K562 (cell line): ENCODE measurements at regions not wholly inside any gene's neighbourhood (a gene's known extent, or its start where the extent isn't known, plus 50 kb on each side); places are given as distances from the start of the nearest gene placed in this dataset.

Source experiments
- JUN ChIP-seq, 2 experiments: sonication (generic) in 1 of 2; formaldehyde crosslinking in 1 of 2; IDR thresholded peaks; 2 replicates each; pipeline versions ENCODE4 v1.6.1 to v1.8.0; 2012 to 2022; ENCODE audit warnings: borderline replicate concordance in 2 of 2, mild to moderate bottlenecking in 2 of 2, improper control_type of control experiment in 1 of 2, low read depth in 1 of 2, low read length in 1 of 2, missing genetic modification reagents in 1 of 2
- SETDB1 ChIP-seq: IDR thresholded peaks from one replicate; pipeline ENCODE4 v1.6.1; 2012; ENCODE audit warnings: low read length, control low read depth, inconsistent platforms
- TF ChIP-seq, protein P1 (sequence below), 3 experiments: IDR thresholded peaks in 2 of 3; conservative IDR thresholded peaks in 1 of 3; 2 replicates each; pipeline ENCODE4 v1.5.1; 2011 to 2012; ENCODE audit warnings: low read length in 3 of 3, mild to moderate bottlenecking in 3 of 3, control low read depth in 2 of 3, improper control_type of control experiment in 1 of 3, inconsistent platforms in 1 of 3, low read depth in 1 of 3, mixed read lengths in 1 of 3, moderate library complexity in 1 of 3; ENCODE audit not compliant: insufficient read depth in 2 of 3

DNA sequence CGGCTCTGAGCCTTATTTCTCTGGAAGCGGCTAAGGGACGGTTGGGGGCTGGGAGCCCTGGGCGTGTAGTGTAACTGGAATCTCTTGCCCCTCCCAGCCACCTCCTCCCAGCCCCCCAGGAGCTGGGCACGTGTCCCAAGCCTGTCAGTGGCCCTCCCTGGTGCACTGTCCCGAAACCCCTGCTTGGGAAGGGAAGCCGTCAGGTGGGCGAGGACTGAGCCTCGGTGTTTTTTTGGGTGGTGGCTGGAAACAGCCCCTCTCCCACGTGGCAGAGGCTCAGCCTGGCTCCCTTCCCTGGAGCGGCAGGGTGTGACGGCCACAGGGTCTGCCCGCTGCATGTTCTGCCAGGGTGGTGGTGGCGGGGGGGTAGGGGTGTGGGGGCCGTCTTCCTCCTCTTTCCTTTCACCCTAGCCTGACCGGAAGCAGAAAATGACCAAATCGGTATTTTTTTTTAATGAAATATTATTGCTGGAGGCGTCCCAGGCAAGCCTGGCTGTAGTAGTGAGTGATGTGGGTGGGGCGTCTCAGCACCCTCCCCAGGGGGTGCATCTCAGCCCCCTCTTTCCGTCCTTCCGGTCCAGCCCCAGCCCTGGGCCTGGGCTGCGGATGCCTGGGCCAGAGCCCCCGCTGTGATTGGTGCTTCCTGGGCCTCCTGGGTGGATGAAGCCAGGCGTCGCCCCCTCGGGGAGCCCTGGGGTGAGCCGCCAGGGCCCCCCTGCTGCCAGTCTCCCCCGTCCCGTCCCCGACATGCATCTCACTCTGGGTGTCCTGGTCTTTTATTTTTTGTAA is 58.8 kb upstream of the GOLGA8A start:
- TF ChIP-seq, protein P1, sequence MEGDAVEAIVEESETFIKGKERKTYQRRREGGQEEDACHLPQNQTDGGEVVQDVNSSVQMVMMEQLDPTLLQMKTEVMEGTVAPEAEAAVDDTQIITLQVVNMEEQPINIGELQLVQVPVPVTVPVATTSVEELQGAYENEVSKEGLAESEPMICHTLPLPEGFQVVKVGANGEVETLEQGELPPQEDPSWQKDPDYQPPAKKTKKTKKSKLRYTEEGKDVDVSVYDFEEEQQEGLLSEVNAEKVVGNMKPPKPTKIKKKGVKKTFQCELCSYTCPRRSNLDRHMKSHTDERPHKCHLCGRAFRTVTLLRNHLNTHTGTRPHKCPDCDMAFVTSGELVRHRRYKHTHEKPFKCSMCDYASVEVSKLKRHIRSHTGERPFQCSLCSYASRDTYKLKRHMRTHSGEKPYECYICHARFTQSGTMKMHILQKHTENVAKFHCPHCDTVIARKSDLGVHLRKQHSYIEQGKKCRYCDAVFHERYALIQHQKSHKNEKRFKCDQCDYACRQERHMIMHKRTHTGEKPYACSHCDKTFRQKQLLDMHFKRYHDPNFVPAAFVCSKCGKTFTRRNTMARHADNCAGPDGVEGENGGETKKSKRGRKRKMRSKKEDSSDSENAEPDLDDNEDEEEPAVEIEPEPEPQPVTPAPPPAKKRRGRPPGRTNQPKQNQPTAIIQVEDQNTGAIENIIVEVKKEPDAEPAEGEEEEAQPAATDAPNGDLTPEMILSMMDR (IDR thresholded peaks at IDR 0.05 in 2 of 3, conservative IDR thresholded peaks at IDR 0.05 in 1 of 3; ENCODE audit: insufficient read depth in 2 of 3, low read depth in 1 of 3, low read length in 3 of 3): no peak
- TF ChIP-seq JUN (IDR thresholded peaks at IDR 0.05; ENCODE audit: borderline replicate concordance, low read depth, low read length) (no peak), JUN (CRISPR knock-in tag; IDR thresholded peaks at IDR 0.05; ENCODE audit: borderline replicate concordance) (no peak), SETDB1 (no peak)
